A673 (cell line): ENCODE measurements at regions not wholly inside any gene's neighbourhood (a gene's known extent, or its start where the extent isn't known, plus 50 kb on each side); places are given as distances from the start of the nearest gene placed in this dataset.

Experiments used
- EZH2 ChIP-seq: fragments of 200-600 bp; sonication (generic); IDR thresholded peaks from 2 replicates; pipeline ENCODE4 v1.6.1; 2017; ENCODE audit warnings: borderline replicate concordance, low read depth, mild to moderate bottlenecking, mixed read lengths, antibody characterized with exemption, low read length; ENCODE audit not compliant: poor library complexity, severe bottlenecking
- TF ChIP-seq, protein P1 (sequence below): fragments of 300-800, 200-600 bp; sonication (generic); conservative IDR thresholded peaks from 2 replicates; pipeline ENCODE4 v1.5.1; 2017; ENCODE audit warnings: low read depth, mild to moderate bottlenecking, antibody characterized with exemption, low read length, moderate library complexity, mixed read lengths

DNA sequence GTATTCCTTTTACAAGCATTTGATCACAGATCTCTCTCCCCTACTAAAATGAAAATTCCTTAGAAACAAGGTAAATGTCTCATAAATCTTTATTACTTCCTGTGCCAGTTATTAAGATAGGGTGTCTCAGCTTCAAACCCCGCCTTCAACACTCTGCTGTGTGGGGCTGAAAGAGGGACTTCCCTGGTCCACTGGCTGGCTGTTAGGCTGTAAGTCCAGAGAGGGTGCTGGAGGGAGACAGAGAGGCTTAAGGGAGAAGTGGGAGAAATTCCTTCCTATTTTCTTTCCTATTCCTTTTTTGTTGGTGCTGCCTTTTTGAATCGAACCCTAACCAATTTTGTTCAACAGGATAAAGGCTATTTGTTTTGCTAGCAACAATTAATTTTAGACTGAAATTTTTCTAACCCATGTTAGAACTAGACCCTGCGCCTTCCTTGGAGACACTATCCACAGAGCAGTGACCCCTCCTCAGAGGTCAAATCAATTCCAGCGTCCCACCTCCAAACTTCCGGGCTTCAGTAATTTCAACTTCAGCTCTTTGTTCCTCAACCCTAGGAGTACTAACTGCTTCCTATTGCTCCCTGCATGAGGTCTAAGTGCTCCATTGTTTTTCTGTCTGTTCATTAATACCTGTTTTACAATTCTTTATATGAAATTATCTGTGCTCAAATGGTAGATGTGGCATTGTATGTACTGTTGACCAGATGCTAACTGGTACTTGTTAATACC, 207.5 kb upstream of the OPRM1 start:
- TF ChIP-seq, protein P1, sequence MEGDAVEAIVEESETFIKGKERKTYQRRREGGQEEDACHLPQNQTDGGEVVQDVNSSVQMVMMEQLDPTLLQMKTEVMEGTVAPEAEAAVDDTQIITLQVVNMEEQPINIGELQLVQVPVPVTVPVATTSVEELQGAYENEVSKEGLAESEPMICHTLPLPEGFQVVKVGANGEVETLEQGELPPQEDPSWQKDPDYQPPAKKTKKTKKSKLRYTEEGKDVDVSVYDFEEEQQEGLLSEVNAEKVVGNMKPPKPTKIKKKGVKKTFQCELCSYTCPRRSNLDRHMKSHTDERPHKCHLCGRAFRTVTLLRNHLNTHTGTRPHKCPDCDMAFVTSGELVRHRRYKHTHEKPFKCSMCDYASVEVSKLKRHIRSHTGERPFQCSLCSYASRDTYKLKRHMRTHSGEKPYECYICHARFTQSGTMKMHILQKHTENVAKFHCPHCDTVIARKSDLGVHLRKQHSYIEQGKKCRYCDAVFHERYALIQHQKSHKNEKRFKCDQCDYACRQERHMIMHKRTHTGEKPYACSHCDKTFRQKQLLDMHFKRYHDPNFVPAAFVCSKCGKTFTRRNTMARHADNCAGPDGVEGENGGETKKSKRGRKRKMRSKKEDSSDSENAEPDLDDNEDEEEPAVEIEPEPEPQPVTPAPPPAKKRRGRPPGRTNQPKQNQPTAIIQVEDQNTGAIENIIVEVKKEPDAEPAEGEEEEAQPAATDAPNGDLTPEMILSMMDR = no peak
- TF ChIP-seq EZH2 = no peak
